ENCODE measurements at regions not wholly inside any gene's neighbourhood (a gene's known extent, or its start where the extent isn't known, plus 50 kb on each side); places are given as distances from the start of the nearest gene placed in this dataset.

DNA sequence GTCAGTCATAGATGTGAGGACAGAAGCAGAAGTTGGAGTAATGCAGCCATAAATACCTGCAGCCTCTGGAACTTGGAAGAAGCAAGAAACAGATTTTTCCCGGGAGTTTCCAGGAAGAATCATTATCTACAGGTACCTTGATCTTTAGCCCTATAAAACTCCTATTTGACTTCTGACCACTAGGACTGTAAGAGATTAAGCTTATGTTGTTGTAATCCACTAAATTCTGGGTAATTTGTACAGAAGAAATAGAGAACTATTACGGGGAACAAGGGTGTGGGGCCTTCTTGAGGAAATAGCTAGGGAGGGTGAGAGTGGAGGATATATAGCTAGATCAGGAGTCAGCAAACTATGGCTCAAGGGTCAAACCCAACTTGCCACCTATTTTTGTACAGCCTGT is 353.2 kb downstream of the SLC4A3 start:
- TF ChIP-seq, protein P1, sequence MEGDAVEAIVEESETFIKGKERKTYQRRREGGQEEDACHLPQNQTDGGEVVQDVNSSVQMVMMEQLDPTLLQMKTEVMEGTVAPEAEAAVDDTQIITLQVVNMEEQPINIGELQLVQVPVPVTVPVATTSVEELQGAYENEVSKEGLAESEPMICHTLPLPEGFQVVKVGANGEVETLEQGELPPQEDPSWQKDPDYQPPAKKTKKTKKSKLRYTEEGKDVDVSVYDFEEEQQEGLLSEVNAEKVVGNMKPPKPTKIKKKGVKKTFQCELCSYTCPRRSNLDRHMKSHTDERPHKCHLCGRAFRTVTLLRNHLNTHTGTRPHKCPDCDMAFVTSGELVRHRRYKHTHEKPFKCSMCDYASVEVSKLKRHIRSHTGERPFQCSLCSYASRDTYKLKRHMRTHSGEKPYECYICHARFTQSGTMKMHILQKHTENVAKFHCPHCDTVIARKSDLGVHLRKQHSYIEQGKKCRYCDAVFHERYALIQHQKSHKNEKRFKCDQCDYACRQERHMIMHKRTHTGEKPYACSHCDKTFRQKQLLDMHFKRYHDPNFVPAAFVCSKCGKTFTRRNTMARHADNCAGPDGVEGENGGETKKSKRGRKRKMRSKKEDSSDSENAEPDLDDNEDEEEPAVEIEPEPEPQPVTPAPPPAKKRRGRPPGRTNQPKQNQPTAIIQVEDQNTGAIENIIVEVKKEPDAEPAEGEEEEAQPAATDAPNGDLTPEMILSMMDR (IDR thresholded peaks at IDR 0.05) = no peak
- no peak for TF ChIP-seq ZFX (IDR thresholded peaks at IDR 0.05; ENCODE audit: borderline replicate concordance)

All from 22Rv1 (cell line).